GM12865 (cell line): ENCODE measurements at regions not wholly inside any gene's neighbourhood (a gene's known extent, or its start where the extent isn't known, plus 50 kb on each side); places are given as distances from the start of the nearest gene placed in this dataset.
A peak's percentile ranks its signal among the peaks of the same experiment; 100 is the strongest.

Source experiments
- DNase-seq: peaks from one replicate; pipeline ENCODE4 v3.0.0; 2010; ENCODE audit warnings: low read depth
- H3K4me3 ChIP-seq: 2 replicates; pipeline ENCODE4 v1.5.1; 2011; ENCODE audit warnings: mild to moderate bottlenecking, low read depth, low read length, control low read depth
- CTCF ChIP-seq: IDR thresholded peaks from 2 replicates; pipeline ENCODE4 v1.5.1; 2011; ENCODE audit warnings: low read length, control low read depth, low read depth, inconsistent platforms; ENCODE audit not compliant: insufficient read depth; ENCODE audit errors: missing control alignments

DNA sequence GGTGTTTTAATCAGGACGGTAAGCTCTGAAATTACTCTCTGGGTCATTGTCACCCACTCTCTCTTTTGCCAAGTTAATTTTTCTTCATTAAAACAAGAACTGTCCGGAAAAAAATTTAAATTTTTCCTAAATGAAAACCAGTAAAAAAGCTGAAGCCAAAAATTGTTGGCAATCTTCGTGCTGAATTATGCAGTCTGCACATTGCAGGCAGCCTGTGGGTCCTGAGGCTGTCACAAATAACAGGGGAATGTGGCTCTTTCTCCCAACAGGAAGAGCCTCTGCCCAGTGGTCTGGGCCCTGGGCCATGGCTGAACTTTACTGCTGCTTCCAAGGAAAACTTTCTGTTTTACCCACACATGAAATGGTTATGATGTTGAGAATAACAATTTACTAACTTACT lies 153.9 kb upstream of the SPAG17 start:
- DNase-seq = no peak
- TF ChIP-seq CTCF = no peak
- H3K4me3 ChIP-seq = no peak overlapping the region

- DNase-seq = no peak
- no peak for TF ChIP-seq CTCF
- H3K4me3 ChIP-seq = no peak overlapping the region
These were observed 152.3 kb upstream of the SPAG17 start for GRCh38 chr1:118337346-118337745.

- peak; percentile 79 for DNase-seq
- H3K4me3 ChIP-seq = no peak overlapping the region
- TF ChIP-seq CTCF = no peak
These were observed 150.3 kb upstream of the SPAG17 start for GRCh38 chr1:118335331-118335732.

- TF ChIP-seq CTCF = no peak
- no peak for DNase-seq
- H3K4me3 ChIP-seq = no peak overlapping the region
These were observed 149.5 kb upstream of the SPAG17 start for GRCh38 chr1:118334506-118334905.

- no peak for TF ChIP-seq CTCF
- no peak for DNase-seq
- H3K4me3 ChIP-seq = no peak overlapping the region
These were observed 148.7 kb upstream of the SPAG17 start for GRCh38 chr1:118333601-118334210.

GRCh38 chr1:118326960-118327629 lies 142.1 kb upstream of the SPAG17 start:
- no peak overlapping the region for H3K4me3 ChIP-seq
- no peak for TF ChIP-seq CTCF

More at GRCh38 chr1:118326960-118327629, 142.1 kb upstream of the SPAG17 start:
- no peak for DNase-seq
